LNCaP clone FGC (cell line): ENCODE measurements at regions not wholly inside any gene's neighbourhood (a gene's known extent, or its start where the extent isn't known, plus 50 kb on each side); places are given as distances from the start of the nearest gene placed in this dataset.
"Not testable (repeated sequence)": the region's sequence is repeated elsewhere in the genome, so short reads cannot be mapped to it uniquely, and the experiment has no call there.

Source experiments
- DNase-seq: peaks from one replicate; pipeline ENCODE4 v3.0.0-alpha.2; 2011; ENCODE audit warnings: low read depth
- H3K4me3 ChIP-seq: 2 replicates; pipeline ENCODE4 v1.5.1; 2011; ENCODE audit warnings: mild to moderate bottlenecking, low read depth, low read length, control low read depth
- CTCF ChIP-seq: IDR thresholded peaks from 2 replicates; pipeline ENCODE4 v1.5.1; 2012; ENCODE audit warnings: mild to moderate bottlenecking; ENCODE audit not compliant: control insufficient read depth, insufficient read depth; ENCODE audit errors: extremely low read depth

- no peak for TF ChIP-seq CTCF
- H3K4me3 ChIP-seq, result no peak overlapping the region
- no peak for DNase-seq
These were observed 321.8 kb upstream of the STAC start for GRCh38 chr3:36058404-36059030.

DNA sequence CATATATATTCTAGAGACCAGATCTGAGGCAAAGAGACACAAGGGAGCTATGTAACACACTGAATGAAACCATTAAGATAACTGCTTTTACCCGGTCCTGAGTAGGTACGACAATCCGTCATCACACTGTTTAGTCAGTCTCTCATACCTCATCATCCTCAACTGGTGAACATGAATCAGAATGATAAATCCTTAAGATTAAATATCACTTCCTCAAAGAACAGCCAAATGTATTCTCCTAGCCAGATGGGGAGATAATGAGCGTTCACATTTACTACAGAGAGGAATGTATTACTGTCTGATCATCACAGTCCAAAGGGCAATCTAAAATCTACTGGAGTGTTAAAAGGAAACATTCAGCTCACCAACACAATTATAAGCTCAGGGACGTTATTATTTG, 319.4 kb upstream of the STAC start:
- no peak for TF ChIP-seq CTCF

DNA sequence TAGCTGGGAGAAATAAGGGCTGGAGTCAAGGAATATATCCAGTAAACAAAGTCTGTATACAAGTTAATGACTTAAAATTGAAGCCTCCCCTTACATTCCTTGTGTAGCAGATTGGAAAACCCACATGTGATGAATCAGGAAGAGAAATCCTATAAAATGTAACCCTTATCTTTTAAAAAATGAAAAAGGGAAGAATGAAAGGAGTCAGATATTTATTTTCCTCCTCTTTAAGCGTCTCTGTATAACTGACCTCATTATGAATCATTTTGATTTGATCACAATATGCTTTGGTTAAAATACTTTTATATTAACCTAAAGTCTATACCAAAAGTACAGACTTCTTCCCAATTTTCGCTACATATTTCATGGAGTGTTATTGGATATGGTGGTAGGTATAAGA, 316.3 kb upstream of the STAC start:
- TF ChIP-seq CTCF, result no peak
- no peak for DNase-seq
- no peak overlapping the region for H3K4me3 ChIP-seq

More for the DNA sequence above, 319.4 kb upstream of the STAC start:
- no peak overlapping the region for H3K4me3 ChIP-seq
- DNase-seq, result no peak

DNA sequence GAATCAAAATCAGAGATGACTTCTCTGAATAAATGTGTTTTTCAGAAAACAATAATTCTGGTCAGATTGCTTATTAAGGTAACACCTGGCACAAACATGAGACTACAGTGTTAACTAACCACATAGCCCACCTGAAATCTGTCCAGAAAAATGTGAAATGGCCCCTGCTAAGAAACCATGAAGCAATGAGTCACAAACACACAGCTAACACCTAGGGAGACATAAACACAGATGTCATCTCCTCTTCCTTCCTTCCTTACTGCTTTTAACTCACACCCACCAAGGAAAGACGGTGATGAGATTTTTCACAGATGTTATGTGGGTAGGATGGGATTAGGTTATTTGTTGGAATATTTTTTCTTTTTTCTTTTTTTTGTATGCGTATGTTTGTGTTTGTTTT, 315.0 kb upstream of the STAC start:
- no peak overlapping the region for H3K4me3 ChIP-seq
- no peak for TF ChIP-seq CTCF
- no peak for DNase-seq

DNA sequence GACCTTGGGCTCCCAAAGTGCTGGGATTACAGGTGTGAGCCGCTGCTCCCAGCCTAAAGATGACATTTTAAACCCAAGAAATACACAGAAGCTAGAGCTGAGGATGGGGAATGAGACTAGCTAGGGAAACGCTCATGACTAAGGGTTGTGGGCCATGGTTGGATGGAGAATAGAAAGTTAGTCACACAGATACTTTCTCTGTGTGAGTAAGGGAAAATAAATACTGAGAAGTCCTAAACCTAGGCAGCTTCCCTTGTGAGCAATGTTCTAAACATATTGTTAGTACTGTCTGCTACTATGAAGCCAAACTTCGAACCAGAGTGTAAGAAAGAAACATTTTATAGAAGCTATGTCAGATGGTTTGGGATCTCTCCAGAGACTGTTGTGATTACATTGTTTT, 304.8 kb upstream of the STAC start:
- no peak for DNase-seq
- H3K4me3 ChIP-seq, result no peak overlapping the region
- TF ChIP-seq CTCF, result no peak

- no peak overlapping the region for H3K4me3 ChIP-seq
- no peak for TF ChIP-seq CTCF
- DNase-seq, result no peak
These were observed 303.0 kb upstream of the STAC start for GRCh38 chr3:36077320-36077719.

DNA sequence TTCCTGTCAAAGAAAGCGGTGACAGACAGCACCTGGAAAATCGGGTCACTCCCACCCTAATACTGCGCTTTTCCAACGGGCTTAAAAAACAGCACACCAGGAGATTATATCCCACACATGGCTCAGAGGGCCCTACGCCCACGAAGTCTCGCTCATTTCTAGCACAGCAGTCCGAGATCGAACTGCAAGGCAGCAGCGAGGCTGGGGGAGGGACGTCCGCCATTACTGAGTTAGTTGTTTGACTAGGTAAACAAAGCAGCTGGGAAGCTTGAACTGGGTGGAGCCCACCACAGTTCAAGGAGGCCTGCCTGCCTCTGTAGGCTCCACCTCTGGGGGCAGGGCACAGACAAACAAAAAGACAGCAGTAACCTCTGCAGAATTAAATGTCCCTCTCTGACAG, 297.3 kb upstream of the STAC start:
- H3K4me3 ChIP-seq, result 0 out of 2 replicates have a peak overlapping the region, but pooled peaks have one; percentile 13
- DNase-seq, result not testable (repeated sequence)
